ENCODE measurements at regions not wholly inside any gene's neighbourhood (a gene's known extent, or its start where the extent isn't known, plus 50 kb on each side); places are given as distances from the start of the nearest gene placed in this dataset.

DNA sequence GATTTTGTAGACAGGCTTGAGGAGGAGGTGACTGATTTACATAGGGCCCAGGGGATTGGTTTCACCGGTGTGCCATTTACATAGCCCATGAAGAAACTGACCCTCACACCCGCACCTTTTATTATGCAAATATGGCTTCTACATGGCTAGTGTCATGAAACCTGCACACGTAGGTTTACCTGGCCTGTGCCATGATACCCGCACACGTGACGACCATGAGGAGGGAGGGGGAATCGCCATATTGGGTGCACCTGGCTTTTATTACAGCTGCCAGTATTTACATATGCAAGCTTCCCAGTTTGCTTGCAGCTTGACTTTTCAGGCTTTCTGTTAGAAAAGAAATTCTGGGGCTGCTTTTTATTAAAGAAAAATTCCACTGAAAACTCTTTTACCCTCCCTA, 359.7 kb downstream of the ADAM29 start:
- no peak for DNase-seq (ENCODE audit: low read depth, low spot score)
- in situ Hi-C loops (cut with HindIII; ENCODE audit: low sequenced_read_pairs), result no loop called here
- TF ChIP-seq, protein P1, sequence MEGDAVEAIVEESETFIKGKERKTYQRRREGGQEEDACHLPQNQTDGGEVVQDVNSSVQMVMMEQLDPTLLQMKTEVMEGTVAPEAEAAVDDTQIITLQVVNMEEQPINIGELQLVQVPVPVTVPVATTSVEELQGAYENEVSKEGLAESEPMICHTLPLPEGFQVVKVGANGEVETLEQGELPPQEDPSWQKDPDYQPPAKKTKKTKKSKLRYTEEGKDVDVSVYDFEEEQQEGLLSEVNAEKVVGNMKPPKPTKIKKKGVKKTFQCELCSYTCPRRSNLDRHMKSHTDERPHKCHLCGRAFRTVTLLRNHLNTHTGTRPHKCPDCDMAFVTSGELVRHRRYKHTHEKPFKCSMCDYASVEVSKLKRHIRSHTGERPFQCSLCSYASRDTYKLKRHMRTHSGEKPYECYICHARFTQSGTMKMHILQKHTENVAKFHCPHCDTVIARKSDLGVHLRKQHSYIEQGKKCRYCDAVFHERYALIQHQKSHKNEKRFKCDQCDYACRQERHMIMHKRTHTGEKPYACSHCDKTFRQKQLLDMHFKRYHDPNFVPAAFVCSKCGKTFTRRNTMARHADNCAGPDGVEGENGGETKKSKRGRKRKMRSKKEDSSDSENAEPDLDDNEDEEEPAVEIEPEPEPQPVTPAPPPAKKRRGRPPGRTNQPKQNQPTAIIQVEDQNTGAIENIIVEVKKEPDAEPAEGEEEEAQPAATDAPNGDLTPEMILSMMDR (IDR thresholded peaks at IDR 0.05; ENCODE audit: low read depth, low read length), result no peak
- H3K4me3 ChIP-seq (ENCODE audit: low read depth, low read length), result no peak overlapping the region

DNA sequence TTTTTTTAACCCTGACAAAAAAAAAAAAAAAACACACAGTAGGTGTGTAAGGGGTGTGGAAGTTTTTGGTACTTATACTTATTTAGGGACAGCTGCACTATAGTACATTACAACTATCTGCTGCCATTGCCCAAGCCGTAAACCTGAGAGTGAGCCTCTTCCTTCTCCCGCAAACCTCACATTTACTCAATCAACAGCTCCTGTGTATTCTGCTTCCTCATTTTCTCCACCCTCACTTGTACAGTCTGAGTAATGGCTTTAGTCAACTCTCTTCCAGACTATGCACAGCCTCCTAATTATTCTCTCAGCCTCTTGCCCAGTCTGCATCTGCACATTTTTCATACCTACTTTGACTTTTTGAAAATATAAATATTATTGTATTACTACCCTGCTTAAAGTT, 362.0 kb downstream of the ADAM29 start:
- TF ChIP-seq, protein P1 (IDR thresholded peaks at IDR 0.05; ENCODE audit: low read depth, low read length), result no peak
- DNase-seq (ENCODE audit: low read depth, low spot score), result no peak
- no peak overlapping the region for H3K4me3 ChIP-seq (ENCODE audit: low read depth, low read length)
- in situ Hi-C loops (cut with HindIII; ENCODE audit: low sequenced_read_pairs), result no loop called here

DNA sequence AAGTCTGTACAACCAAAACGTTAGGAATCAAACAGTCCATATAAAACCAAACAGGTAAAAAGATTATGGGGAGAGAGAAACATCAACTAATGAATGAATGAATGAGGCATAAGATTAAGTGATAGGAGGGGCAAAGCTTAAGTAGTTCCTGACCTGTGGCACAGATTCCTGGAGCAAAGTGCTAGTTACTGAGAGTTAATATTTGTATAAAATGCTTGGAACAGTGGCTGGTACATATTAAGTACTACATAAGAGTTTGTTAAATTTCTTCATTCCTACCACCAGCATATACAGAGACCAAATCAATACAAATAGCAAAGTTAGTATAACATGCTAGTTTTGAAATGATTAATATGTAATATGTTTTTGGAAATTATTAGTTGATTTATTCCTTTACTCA, 363.7 kb downstream of the ADAM29 start:
- TF ChIP-seq, protein P1 (IDR thresholded peaks at IDR 0.05; ENCODE audit: low read depth, low read length), result no peak
- no peak for DNase-seq (ENCODE audit: low read depth, low spot score)
- in situ Hi-C loops (cut with HindIII; ENCODE audit: low sequenced_read_pairs), result no loop called here
- no peak overlapping the region for H3K4me3 ChIP-seq (ENCODE audit: low read depth, low read length)

DNA sequence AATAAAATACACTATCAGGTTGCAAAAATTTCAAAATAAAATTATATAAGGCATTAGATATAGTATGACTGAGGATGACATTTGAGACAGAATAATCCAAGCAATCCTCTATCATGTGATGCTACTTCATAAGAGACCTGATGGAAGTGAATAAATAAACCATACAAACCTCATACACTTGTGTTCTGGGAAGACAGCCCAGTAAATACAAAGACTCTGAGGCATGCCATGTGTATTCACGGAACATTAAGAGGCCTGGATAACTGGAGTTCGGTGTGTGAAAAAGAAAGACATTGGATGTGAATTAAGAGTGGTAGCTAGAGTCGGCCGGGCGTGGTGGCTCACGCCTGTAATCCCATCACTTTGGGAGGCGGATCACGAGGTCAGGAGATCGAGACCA, 364.2 kb downstream of the ADAM29 start:
- no peak overlapping the region for H3K4me3 ChIP-seq (ENCODE audit: low read depth, low read length)
- TF ChIP-seq, protein P1 (IDR thresholded peaks at IDR 0.05; ENCODE audit: low read depth, low read length), result no peak
- DNase-seq (ENCODE audit: low read depth, low spot score), result no peak
- in situ Hi-C loops (cut with HindIII; ENCODE audit: low sequenced_read_pairs), result no loop called here

DNA sequence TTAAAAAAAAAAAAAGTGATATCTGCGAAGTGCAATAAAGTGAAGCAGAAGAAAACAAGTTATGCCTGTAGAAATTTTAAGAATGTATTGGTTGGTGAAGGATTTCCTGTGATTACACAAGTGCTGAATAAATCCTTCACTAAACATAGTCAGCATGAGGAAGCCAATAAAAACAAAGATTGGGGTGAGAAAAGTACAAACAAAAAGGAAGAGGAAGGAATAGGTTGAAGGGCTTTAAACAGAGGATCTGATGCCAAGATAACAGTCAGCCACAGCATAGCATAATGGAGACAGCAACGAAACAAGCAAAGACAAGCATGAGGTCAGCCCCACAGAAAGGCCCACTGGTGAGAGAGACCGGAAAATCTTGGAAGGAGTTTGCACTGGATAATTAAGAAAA, 372.2 kb downstream of the ADAM29 start:
- TF ChIP-seq, protein P1 (IDR thresholded peaks at IDR 0.05; ENCODE audit: low read depth, low read length), result no peak
- in situ Hi-C loops (cut with HindIII; ENCODE audit: low sequenced_read_pairs), result no loop called here
- DNase-seq (ENCODE audit: low read depth, low spot score), result peak; percentile 66
- H3K4me3 ChIP-seq (ENCODE audit: low read depth, low read length), result no peak overlapping the region

DNA sequence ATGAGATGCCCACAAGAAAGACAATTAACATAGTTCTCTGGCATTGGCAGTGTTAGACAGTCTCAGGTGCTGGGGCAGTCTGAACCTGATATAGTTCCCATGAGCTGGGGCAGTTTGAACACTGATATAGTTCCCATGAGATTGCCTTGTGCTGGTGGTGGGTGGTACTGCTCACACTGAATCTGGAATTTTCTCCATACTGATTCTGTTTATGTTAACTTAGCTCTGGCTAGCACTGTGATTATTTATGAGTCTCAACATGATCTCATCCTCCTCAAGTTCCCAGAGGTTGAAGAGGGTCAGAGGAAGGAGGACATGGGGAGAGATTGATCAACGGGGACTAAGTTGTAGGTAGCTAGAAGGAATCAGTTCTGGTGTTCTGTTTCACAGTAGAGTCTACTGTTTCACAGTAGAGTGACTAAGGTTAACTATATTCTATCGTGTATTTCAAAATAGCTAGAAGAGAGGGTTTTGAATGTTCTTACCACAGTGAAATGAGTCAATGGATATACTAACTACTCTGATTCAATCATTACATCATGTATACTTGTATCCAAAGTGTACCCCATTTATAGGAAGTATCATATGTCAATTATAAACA, 379.9 kb downstream of the ADAM29 start:
- TF ChIP-seq, protein P1 (IDR thresholded peaks at IDR 0.05; ENCODE audit: low read depth, low read length), result no peak
- no peak overlapping the region for H3K4me3 ChIP-seq (ENCODE audit: low read depth, low read length)
- in situ Hi-C loops (cut with HindIII; ENCODE audit: low sequenced_read_pairs), result no loop called here
- DNase-seq (ENCODE audit: low read depth, low spot score), result peak; percentile 53

DNA sequence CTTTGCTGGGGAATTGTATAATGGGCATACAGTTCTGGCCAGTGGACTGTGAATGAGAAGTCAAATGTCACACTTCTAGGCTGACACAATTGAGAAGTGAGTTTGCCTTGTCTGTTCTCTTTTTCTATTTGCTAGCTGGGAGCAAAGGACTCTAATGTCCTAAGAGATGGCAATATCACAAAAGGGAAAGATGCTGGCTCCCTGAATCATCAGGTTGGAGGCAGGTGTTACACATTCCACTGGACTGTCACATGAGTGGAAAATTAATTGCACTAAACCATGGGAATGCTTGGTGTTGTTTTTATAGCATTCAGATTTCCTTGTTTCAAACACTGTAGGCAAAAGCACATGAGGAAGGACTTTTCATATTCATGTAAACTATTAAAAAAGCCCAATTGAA, 388.3 kb downstream of the ADAM29 start:
- TF ChIP-seq, protein P1 (IDR thresholded peaks at IDR 0.05; ENCODE audit: low read depth, low read length), result no peak
- DNase-seq (ENCODE audit: low read depth, low spot score), result peak; percentile 17
- no peak overlapping the region for H3K4me3 ChIP-seq (ENCODE audit: low read depth, low read length)
- in situ Hi-C loops (cut with HindIII; ENCODE audit: low sequenced_read_pairs), result no loop called here
